ENCODE measurements at regions not wholly inside any gene's neighbourhood (a gene's known extent, or its start where the extent isn't known, plus 50 kb on each side); places are given as distances from the start of the nearest gene placed in this dataset.

DNA sequence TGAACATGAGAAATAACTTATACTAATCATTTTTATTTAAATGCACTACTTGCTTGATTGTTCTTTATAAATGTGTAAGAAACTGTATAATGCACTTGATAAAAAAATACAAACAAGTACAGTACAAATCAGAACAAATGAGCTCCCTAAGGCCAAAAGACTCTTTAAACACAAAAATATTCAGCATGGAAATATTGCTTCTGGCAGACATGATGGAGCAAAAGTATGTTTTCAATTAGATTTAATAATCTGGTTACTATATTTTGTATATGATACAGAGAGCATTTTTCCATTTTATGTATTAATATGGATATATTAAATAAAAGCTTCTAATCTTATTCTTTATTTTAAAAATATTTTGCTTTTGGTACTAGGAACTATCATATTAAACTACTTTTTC, 800.2 kb upstream of the LRFN5 start:
- intact Hi-C loops (cut with DNase I) = loop anchor here (10.0 kb wide), 1 partner anchor 58 kb away; no protein-coding TSS in a partner anchor
- no peak for TF ChIP-seq POLR2AphosphoS5 (IDR thresholded peaks at IDR 0.05; ENCODE audit: insufficient read depth in 1 of 2, low read depth in 1 of 2)
- TF ChIP-seq, protein P1, sequence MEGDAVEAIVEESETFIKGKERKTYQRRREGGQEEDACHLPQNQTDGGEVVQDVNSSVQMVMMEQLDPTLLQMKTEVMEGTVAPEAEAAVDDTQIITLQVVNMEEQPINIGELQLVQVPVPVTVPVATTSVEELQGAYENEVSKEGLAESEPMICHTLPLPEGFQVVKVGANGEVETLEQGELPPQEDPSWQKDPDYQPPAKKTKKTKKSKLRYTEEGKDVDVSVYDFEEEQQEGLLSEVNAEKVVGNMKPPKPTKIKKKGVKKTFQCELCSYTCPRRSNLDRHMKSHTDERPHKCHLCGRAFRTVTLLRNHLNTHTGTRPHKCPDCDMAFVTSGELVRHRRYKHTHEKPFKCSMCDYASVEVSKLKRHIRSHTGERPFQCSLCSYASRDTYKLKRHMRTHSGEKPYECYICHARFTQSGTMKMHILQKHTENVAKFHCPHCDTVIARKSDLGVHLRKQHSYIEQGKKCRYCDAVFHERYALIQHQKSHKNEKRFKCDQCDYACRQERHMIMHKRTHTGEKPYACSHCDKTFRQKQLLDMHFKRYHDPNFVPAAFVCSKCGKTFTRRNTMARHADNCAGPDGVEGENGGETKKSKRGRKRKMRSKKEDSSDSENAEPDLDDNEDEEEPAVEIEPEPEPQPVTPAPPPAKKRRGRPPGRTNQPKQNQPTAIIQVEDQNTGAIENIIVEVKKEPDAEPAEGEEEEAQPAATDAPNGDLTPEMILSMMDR (IDR thresholded peaks at IDR 0.05) = no peak
- TF ChIP-seq POLR2A (IDR thresholded peaks at IDR 0.05) = no peak
- H3K27me3 ChIP-seq = no peaks in the 10 kb centered on the region
- H3K9me3 ChIP-seq = no peaks in the 10 kb centered on the region
- no peaks in the 10 kb centered on the region for H3K36me3 ChIP-seq
- no peak for DNase-seq (ENCODE audit: extremely low spot score in 2 of 2)
- no peak overlapping the region for H3K4me3 ChIP-seq
- no peaks in the 10 kb centered on the region for H3K4me1 ChIP-seq
- H3K27ac ChIP-seq = no peak overlapping the region

DNA sequence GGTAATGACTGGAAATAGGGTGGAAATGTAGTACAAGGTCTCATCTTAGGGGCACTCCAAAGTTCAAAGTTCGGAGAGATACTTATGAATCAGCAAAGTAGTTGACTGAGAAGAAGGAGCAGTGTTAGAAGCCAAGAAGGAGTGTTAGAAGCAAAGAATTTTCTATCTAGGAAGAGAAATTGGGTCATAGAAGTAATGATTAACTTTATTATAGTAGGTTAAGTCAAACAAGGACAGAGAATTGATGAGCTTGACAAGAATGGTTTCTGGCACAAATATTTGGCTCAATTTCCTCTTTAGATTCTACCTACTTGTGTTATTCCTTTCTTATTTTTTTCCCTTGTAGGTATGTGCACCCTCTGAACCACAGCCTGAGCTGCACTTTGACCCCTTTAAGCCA, 810.5 kb upstream of the LRFN5 start:
- no peak for DNase-seq (ENCODE audit: extremely low spot score in 2 of 2)
- Histone ChIP-seq H3K36me3 (no peaks in the 10 kb centered on the region), H3K9me3 (no peaks in the 10 kb centered on the region), H3K27me3 (no peaks in the 10 kb centered on the region), H3K4me1 (no peaks in the 10 kb centered on the region), H3K4me3 (no peak overlapping the region), H3K27ac (no peak overlapping the region)
- no peak for TF ChIP-seq POLR2A (IDR thresholded peaks at IDR 0.05)
- no peak for TF ChIP-seq POLR2AphosphoS5 (IDR thresholded peaks at IDR 0.05; ENCODE audit: insufficient read depth in 1 of 2, low read depth in 1 of 2)
- TF ChIP-seq, protein P1 (IDR thresholded peaks at IDR 0.05) = no peak
- intact Hi-C loops (cut with DNase I) = no loop called here

DNA sequence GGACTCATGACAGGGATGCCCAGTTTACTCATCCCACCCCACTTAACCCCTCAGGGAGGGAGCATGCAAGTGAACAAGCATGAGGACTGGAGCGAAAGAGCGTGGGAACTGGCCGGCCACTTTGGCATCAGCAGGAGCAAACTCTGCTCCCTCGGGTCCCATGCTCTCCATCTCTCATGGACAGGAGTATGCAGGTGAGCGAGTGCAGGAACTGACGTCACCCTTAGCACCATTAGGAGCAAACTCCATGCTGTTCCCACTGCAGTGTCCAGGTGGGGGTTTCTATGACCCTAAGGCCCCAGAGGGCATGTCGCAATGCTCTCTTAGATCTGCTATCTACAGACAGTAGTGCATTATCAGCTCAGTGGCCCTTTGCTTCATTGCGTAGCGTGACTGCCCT, 821.8 kb upstream of the LRFN5 start:
- Histone ChIP-seq H3K27ac (no peak overlapping the region), H3K4me3 (no peak overlapping the region), H3K4me1 (no peaks in the 10 kb centered on the region), H3K36me3 (no peaks in the 10 kb centered on the region), H3K27me3 (no peaks in the 10 kb centered on the region), H3K9me3 (no peaks in the 10 kb centered on the region)
- no peak for TF ChIP-seq POLR2AphosphoS5 (IDR thresholded peaks at IDR 0.05; ENCODE audit: insufficient read depth in 1 of 2, low read depth in 1 of 2)
- TF ChIP-seq POLR2A (IDR thresholded peaks at IDR 0.05) = no peak
- TF ChIP-seq, protein P1 (IDR thresholded peaks at IDR 0.05) = no peak
- intact Hi-C loops (cut with DNase I) = no loop called here
- DNase-seq (ENCODE audit: extremely low spot score in 2 of 2) = no peak

DNA sequence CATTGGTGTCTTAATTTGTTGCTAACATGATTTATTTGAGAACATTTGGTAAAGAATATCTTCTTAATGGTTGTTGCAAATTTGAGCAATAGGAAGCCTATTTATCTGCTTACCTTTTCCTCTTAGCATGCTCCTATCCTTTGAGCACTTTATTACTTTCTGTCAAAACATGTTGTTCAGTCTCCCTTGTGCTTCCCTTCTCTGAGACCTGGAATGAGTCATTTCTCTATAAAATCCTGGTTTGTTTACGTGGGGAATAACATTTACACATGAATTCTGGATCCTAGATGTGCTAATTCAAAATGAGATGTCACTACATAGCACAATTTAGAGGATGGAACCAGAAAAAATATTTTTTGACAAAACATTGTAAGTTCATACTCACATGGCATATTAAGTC, 844.0 kb upstream of the LRFN5 start:
- Histone ChIP-seq H3K27me3 (no peaks in the 10 kb centered on the region), H3K4me3 (no peak overlapping the region), H3K4me1 (no peaks in the 10 kb centered on the region), H3K9me3 (no peaks in the 10 kb centered on the region), H3K36me3 (no peaks in the 10 kb centered on the region), H3K27ac (no peak overlapping the region)
- intact Hi-C loops (cut with DNase I) = no loop called here
- no peak for DNase-seq (ENCODE audit: extremely low spot score in 2 of 2)
- TF ChIP-seq POLR2AphosphoS5 (IDR thresholded peaks at IDR 0.05; ENCODE audit: insufficient read depth in 1 of 2, low read depth in 1 of 2) (no peak), POLR2A (IDR thresholded peaks at IDR 0.05) (no peak)
- TF ChIP-seq, protein P1 (IDR thresholded peaks at IDR 0.05) = no peak

DNA sequence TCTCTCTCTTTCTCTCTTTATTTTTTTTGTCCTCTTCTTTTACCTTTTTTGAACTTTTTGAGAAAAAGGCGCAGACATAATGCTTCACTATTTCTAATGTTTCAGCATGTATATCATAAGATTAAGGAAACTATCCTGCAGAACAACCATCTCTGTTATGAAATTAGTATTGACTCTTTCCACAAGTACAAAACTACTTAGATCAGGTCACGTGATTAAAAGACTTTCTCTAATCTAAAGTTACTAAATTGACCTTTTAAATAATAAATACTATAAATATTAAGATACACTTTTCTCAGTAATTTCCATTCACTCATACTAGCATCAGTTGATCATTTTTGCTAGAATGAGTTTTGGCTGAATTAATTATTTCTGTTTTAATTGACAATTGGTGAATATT, 844.5 kb upstream of the LRFN5 start:
- no peaks in the 10 kb centered on the region for H3K36me3 ChIP-seq
- intact Hi-C loops (cut with DNase I) = no loop called here
- DNase-seq (ENCODE audit: extremely low spot score in 2 of 2) = no peak
- no peaks in the 10 kb centered on the region for H3K4me1 ChIP-seq
- H3K4me3 ChIP-seq = no peak overlapping the region
- H3K9me3 ChIP-seq = no peaks in the 10 kb centered on the region
- TF ChIP-seq POLR2AphosphoS5 (IDR thresholded peaks at IDR 0.05; ENCODE audit: insufficient read depth in 1 of 2, low read depth in 1 of 2) = no peak
- no peak for TF ChIP-seq POLR2A (IDR thresholded peaks at IDR 0.05)
- TF ChIP-seq, protein P1 (IDR thresholded peaks at IDR 0.05) = no peak
- no peaks in the 10 kb centered on the region for H3K27me3 ChIP-seq
- no peak overlapping the region for H3K27ac ChIP-seq
